H1 (cell line): ENCODE measurements at regions not wholly inside any gene's neighbourhood (a gene's known extent, or its start where the extent isn't known, plus 50 kb on each side); places are given as distances from the start of the nearest gene placed in this dataset.

Experiments used
- CTCF ChIA-PET: fragments of 300-600 bp; sonication (Branson Sonifier 250); formaldehyde crosslinking; loops from one replicate; lab custom pipeline; 2021; ENCODE audit not compliant: partially characterized antibody; lab: Charles Lee
- POLR2A ChIA-PET: fragments of 300-600 bp; sonication (Branson Sonifier 250); formaldehyde crosslinking; loops from one replicate; lab custom pipeline; 2021; ENCODE audit warnings: inconsistent platforms; ENCODE audit not compliant: partially characterized antibody; lab: Charles Lee
- DNase-seq, 2 experiments: peaks; one replicate each; pipeline versions ENCODE4 v3.0.0 to v3.0.0-alpha.2; 2010 to 2022; ENCODE audit warnings: low spot score in 2 of 2, low read depth in 1 of 2, mixed read lengths in 1 of 2
- FAIRE-seq: peaks from 2 replicates; lab custom pipeline; 2011; peaks lifted over from hg19 to GRCh38; lab: Jason Lieb, UNC
- H2AFZ ChIP-seq: 2 replicates; pipeline ENCODE4 v1.8.1; 2012; ENCODE audit warnings: low read length, inconsistent platforms
- H2AK5ac ChIP-seq: 2 replicates; pipeline ENCODE4 v1.6.1; 2013; ENCODE audit warnings: low read depth, low read length
- H2BK120ac ChIP-seq: replicated peaks from 2 replicates; pipeline ENCODE3; 2013; ENCODE audit warnings: low read depth, low read length, inconsistent platforms
- H2BK12ac ChIP-seq: 2 replicates; pipeline ENCODE4 v1.6.1; 2013; ENCODE audit warnings: low read depth, low read length
- H2BK15ac ChIP-seq: 2 replicates; pipeline ENCODE4 v1.6.1; 2013; ENCODE audit warnings: low read length
- H2BK20ac ChIP-seq: 2 replicates; pipeline ENCODE4 v1.6.1; 2013; ENCODE audit warnings: low read length
- H2BK5ac ChIP-seq: 2 replicates; pipeline ENCODE4 v1.6.1; 2013; ENCODE audit warnings: low read depth, low read length
- H3K14ac ChIP-seq: 2 replicates; pipeline ENCODE4 v1.6.1; 2013; ENCODE audit warnings: inconsistent platforms; ENCODE audit not compliant: insufficient read length
- H3K18ac ChIP-seq: 2 replicates; pipeline ENCODE4 v1.6.1; 2013; ENCODE audit warnings: low read length; ENCODE audit errors: extremely low read depth
- H3K23ac ChIP-seq: 2 replicates; pipeline ENCODE4 v1.6.1; 2013; ENCODE audit warnings: inconsistent platforms; ENCODE audit not compliant: insufficient read length
- H3K23me2 ChIP-seq: 2 replicates; pipeline ENCODE4 v1.6.1; 2013; ENCODE audit warnings: low read depth, low read length
- H3K27ac ChIP-seq: 2 replicates; pipeline ENCODE4 v1.6.1; 2011; ENCODE audit warnings: low read depth, low read length, inconsistent platforms
- H3K27me3 ChIP-seq, 4 experiments: replicated peaks in 1 of 4; 1 replicate in 1 of 4; 2 replicates in 3 of 4; pipeline versions ENCODE4 v1.6.1 to v1.8.1; 2011 to 2013; ENCODE audit warnings: low read length in 3 of 4, mild to moderate bottlenecking in 3 of 4, inconsistent platforms in 2 of 4, mixed read lengths in 2 of 4, moderate library complexity in 1 of 4; ENCODE audit not compliant: control insufficient read depth in 3 of 4, insufficient read depth in 3 of 4; ENCODE audit errors: extremely low read depth in 1 of 4
- H3K36me3 ChIP-seq, 4 experiments: 2 replicates each; pipeline versions ENCODE4 v1.6.1 to v1.8.1; 2011 to 2013; ENCODE audit warnings: mild to moderate bottlenecking in 4 of 4, low read length in 3 of 4, moderate library complexity in 2 of 4, control low read depth in 1 of 4, inconsistent platforms in 1 of 4; ENCODE audit not compliant: insufficient read depth in 4 of 4, control insufficient read depth in 2 of 4
- H3K4ac ChIP-seq: replicated peaks from 2 replicates; pipeline ENCODE3; 2013; ENCODE audit warnings: low read length, low read depth, mixed read lengths, inconsistent platforms; ENCODE audit not compliant: insufficient read length
- H3K4me1 ChIP-seq, 4 experiments: replicated peaks in 1 of 4; 1 replicate in 1 of 4; 2 replicates in 3 of 4; pipeline versions ENCODE4 v1.6.1 to v1.8.1; 2011 to 2013; ENCODE audit warnings: low read length in 3 of 4, inconsistent platforms in 2 of 4, mixed read lengths in 1 of 4; ENCODE audit not compliant: insufficient read depth in 4 of 4, control insufficient read depth in 3 of 4
- H3K4me2 ChIP-seq, 2 experiments: 2 replicates each; pipeline versions ENCODE4 v1.6.1 to v1.8.1; 2011 to 2013; ENCODE audit warnings: low read depth in 2 of 2, low read length in 2 of 2, control low read depth in 1 of 2, inconsistent platforms in 1 of 2, mild to moderate bottlenecking in 1 of 2; ENCODE audit not compliant: insufficient read depth in 1 of 2
- H3K4me3 ChIP-seq, 4 experiments: fragments of 200-600, 300-600 bp in 1 of 4; sonication (generic), shearing (Covaris generic), sonication (Bioruptor Twin) in 1 of 4; 2 replicates each; pipeline versions ENCODE4 v1.5.1 to v1.8.1; 2011 to 2016; ENCODE audit warnings: low read length in 4 of 4, low read depth in 3 of 4, control low read depth in 2 of 4, inconsistent platforms in 2 of 4, mild to moderate bottlenecking in 2 of 4, mixed read lengths in 1 of 4, moderate library complexity in 1 of 4; ENCODE audit not compliant: insufficient read depth in 2 of 4; ENCODE audit errors: extremely low read depth in 1 of 4
- H3K56ac ChIP-seq: replicated peaks from 2 replicates; pipeline ENCODE3; 2013; ENCODE audit warnings: low read depth, mild to moderate bottlenecking, mixed read lengths, low read length, inconsistent platforms; ENCODE audit not compliant: insufficient read length
- H3K79me1 ChIP-seq: 2 replicates; pipeline ENCODE4 v1.6.1; 2013; ENCODE audit warnings: low read depth, low read length, control low read depth
- H3K79me2 ChIP-seq, 2 experiments: 2 replicates each; pipeline versions ENCODE4 v1.6.1 to v1.8.1; 2012 to 2013; ENCODE audit warnings: low read length in 2 of 2, mild to moderate bottlenecking in 2 of 2, inconsistent platforms in 1 of 2; ENCODE audit not compliant: insufficient read depth in 2 of 2, control insufficient read depth in 1 of 2
- H3K9ac ChIP-seq, 4 experiments: replicated peaks in 1 of 4; 1 replicate in 1 of 4; 2 replicates in 3 of 4; pipeline versions ENCODE4 v1.6.1 to v1.8.1; 2011 to 2013; ENCODE audit warnings: low read depth in 3 of 4, low read length in 3 of 4, control low read depth in 2 of 4, mild to moderate bottlenecking in 2 of 4, moderate library complexity in 2 of 4, inconsistent platforms in 1 of 4; ENCODE audit errors: extremely low read depth in 1 of 4
- H3K9me3 ChIP-seq, 2 experiments: 2 replicates each; pipeline versions ENCODE4 v1.6.1 to v1.8.1; 2012 to 2013; ENCODE audit warnings: mild to moderate bottlenecking in 2 of 2, moderate library complexity in 2 of 2, control low read depth in 1 of 2, inconsistent platforms in 1 of 2, low read depth in 1 of 2, low read length in 1 of 2, mixed read lengths in 1 of 2; ENCODE audit not compliant: insufficient read depth in 2 of 2
- H4K20me1 ChIP-seq, 2 experiments: replicated peaks in 1 of 2; 2 replicates each; pipeline versions ENCODE3 to v1.8.1; 2011 to 2013; ENCODE audit warnings: inconsistent platforms in 2 of 2, low read length in 2 of 2, mild to moderate bottlenecking in 1 of 2; ENCODE audit not compliant: insufficient read depth in 2 of 2, control insufficient read depth in 1 of 2
- H4K5ac ChIP-seq: 2 replicates; pipeline ENCODE4 v1.6.1; 2013; ENCODE audit warnings: low read length, low read depth, mixed read lengths, inconsistent platforms; ENCODE audit not compliant: insufficient read length
- H4K8ac ChIP-seq: 2 replicates; pipeline ENCODE4 v1.8.0; 2013; ENCODE audit warnings: mild to moderate bottlenecking, moderate library complexity, low read length, inconsistent platforms; ENCODE audit not compliant: insufficient read depth; ENCODE audit errors: extremely low read depth
- H4K91ac ChIP-seq: replicated peaks from 2 replicates; pipeline ENCODE3; 2013; ENCODE audit warnings: low read length, mixed read lengths, inconsistent platforms; ENCODE audit not compliant: insufficient read length
- ASH2L ChIP-seq: fragments of 200-600, 300-600 bp; sonication (generic); IDR thresholded peaks from one replicate; pipeline ENCODE4 v1.7.1; 2017; ENCODE audit warnings: low read length
- CEBPB ChIP-seq: IDR thresholded peaks from 2 replicates; pipeline ENCODE4 v1.6.1; 2012; ENCODE audit warnings: low read depth, low read length
- CHD2 ChIP-seq: IDR thresholded peaks from 2 replicates; pipeline ENCODE4 v1.6.1; 2012; ENCODE audit warnings: low read length, improper control_type of control experiment
- CTBP2 ChIP-seq: IDR thresholded peaks from 2 replicates; pipeline ENCODE4 v1.7.0; 2011; ENCODE audit warnings: borderline replicate concordance, mild to moderate bottlenecking, moderate library complexity, mixed read lengths, low read length; ENCODE audit not compliant: insufficient read depth, insufficient read length
- EGR1 ChIP-seq: IDR thresholded peaks from 2 replicates; pipeline ENCODE4 v1.6.1; 2011; ENCODE audit warnings: low read depth, low read length, borderline replicate concordance
- EZH2 ChIP-seq: fragments of 200-600 bp; sonication (generic); IDR thresholded peaks from 2 replicates; pipeline ENCODE4 v1.7.1; 2012; ENCODE audit warnings: low read depth, mild to moderate bottlenecking, moderate library complexity, low read length, inconsistent platforms; ENCODE audit not compliant: severe bottlenecking
- GABPA ChIP-seq: IDR thresholded peaks from 2 replicates; pipeline ENCODE4 v1.6.1; 2011; ENCODE audit warnings: mild to moderate bottlenecking, low read length, moderate library complexity, borderline replicate concordance; ENCODE audit not compliant: insufficient read depth
- HDAC6 ChIP-seq: IDR thresholded peaks from one replicate; pipeline ENCODE4 v1.7.1; 2012; ENCODE audit warnings: low read depth, mild to moderate bottlenecking, inconsistent platforms, low read length, moderate library complexity
- KDM1A ChIP-seq: fragments of 200-600, 300-600 bp; sonication (generic); IDR thresholded peaks from 2 replicates; pipeline ENCODE4 v1.7.1; 2016; ENCODE audit warnings: mild to moderate bottlenecking, low read length, borderline replicate concordance
- RBBP5 ChIP-seq: IDR thresholded peaks from 2 replicates; pipeline ENCODE4 v1.7.1; 2012; ENCODE audit warnings: low read depth, mild to moderate bottlenecking, inconsistent platforms, low read length, moderate library complexity, borderline replicate concordance
- RFX5 ChIP-seq: IDR thresholded peaks from 2 replicates; pipeline ENCODE4 v1.6.1; 2011; ENCODE audit warnings: low read depth, low read length, improper control_type of control experiment, borderline replicate concordance
- SIX5 ChIP-seq: IDR thresholded peaks from 2 replicates; pipeline ENCODE4 v1.6.1; 2011; ENCODE audit warnings: mild to moderate bottlenecking, low read depth, low read length
- SRF ChIP-seq: IDR thresholded peaks from 2 replicates; pipeline ENCODE4 v1.6.1; 2011; ENCODE audit warnings: mild to moderate bottlenecking, low read depth, low read length, moderate library complexity
- TAF1 ChIP-seq: IDR thresholded peaks from 2 replicates; pipeline ENCODE4 v1.6.1; 2011; ENCODE audit warnings: mild to moderate bottlenecking, low read depth, low read length
- TEAD4 ChIP-seq: IDR thresholded peaks from 2 replicates; pipeline ENCODE4 v1.6.1; 2012; ENCODE audit warnings: low read depth, low read length, inconsistent platforms, mixed read lengths
- ZNF274 ChIP-seq: IDR thresholded peaks from 2 replicates; pipeline ENCODE4 v1.7.0; 2012; ENCODE audit warnings: low read length, borderline replicate concordance; ENCODE audit errors: extremely low read depth
- WGBS, 2 experiments: shearing (Covaris generic) in 1 of 2; methylation state at CpG; one replicate each; pipeline versions ENCODE4 v1.1.6 to v1.1.7; 2013 to 2015; ENCODE audit warnings: low lambda C conversion rate in 2 of 2, mixed read lengths in 2 of 2, inconsistent platforms in 1 of 2, low coverage in 1 of 2, missing lambda C conversion rate in 1 of 2; ENCODE audit not compliant: insufficient replicate concordance in 2 of 2, insufficient coverage in 1 of 2, insufficient read length in 1 of 2; ENCODE audit errors: extremely low coverage in 1 of 2, missing lambda C conversion rate in 1 of 2; 5-methylcytosine and 5-hydroxymethylcytosine counted together

- Histone ChIP-seq H3K4me1 (no peaks in the 10 kb centered on the region), H3K4me2 (no peak overlapping the region), H3K27ac (no peak overlapping the region), H3K23ac (no peak overlapping the region), H3K79me2 (no peaks in the 10 kb centered on the region), H2AFZ (no peak overlapping the region), H3K56ac (no peak overlapping the region), H3K4me3 (no peak overlapping the region), H4K5ac (no peak overlapping the region), H3K14ac (no peak overlapping the region), H3K79me1 (no peaks in the 10 kb centered on the region), H2BK20ac (no peak overlapping the region), H3K18ac (no peak overlapping the region), H3K36me3 (no peaks in the 10 kb centered on the region), H3K23me2 (no peaks in the 10 kb centered on the region), H4K8ac (no peak overlapping the region), H4K20me1 (no peaks in the 10 kb centered on the region), H2AK5ac (no peak overlapping the region), H2BK12ac (no peak overlapping the region), H3K4ac (no peak overlapping the region), H3K9me3 (no peaks in the 10 kb centered on the region), H2BK15ac (no peak overlapping the region), H2BK5ac (no peak overlapping the region), H4K91ac (no peak overlapping the region), H2BK120ac (no peak overlapping the region), H3K9ac (no peak overlapping the region), H3K27me3 (no peaks in the 10 kb centered on the region)
- FAIRE-seq (no peak), DNase-seq (no peak)
- ChIA-PET POLR2A (no interaction called here), CTCF (interaction anchor here (0.8 kb wide), 1 partner anchor 24 kb away, joined by 3 read pairs; no protein-coding TSS in a partner anchor)
- 93% methylated on average over 5 of the region's 5 CpGs; no CpG with 5 or more reads in 1 of the 2 experiments for WGBS, 2 experiments
- TF ChIP-seq EGR1 (no peak), KDM1A (no peak), CEBPB (no peak), CHD2 (no peak), SIX5 (no peak), GABPA (no peak), EZH2 (no peak), RBBP5 (no peak), ZNF274 (no peak), HDAC6 (no peak), TEAD4 (no peak), SRF (no peak), CTBP2 (no peak), RFX5 (no peak), ASH2L (no peak), TAF1 (no peak)
These were observed 337.3 kb downstream of the CENPC start for GRCh38 chr4:67207941-67208441.
